ENCODE measurements at regions not wholly inside any gene's neighbourhood (a gene's known extent, or its start where the extent isn't known, plus 50 kb on each side); places are given as distances from the start of the nearest gene placed in this dataset.
A peak's percentile ranks its signal among the peaks of the same experiment; 100 is the strongest.
"Not testable (repeated sequence)": the region's sequence is repeated elsewhere in the genome, so short reads cannot be mapped to it uniquely, and the experiment has no call there.

DNA sequence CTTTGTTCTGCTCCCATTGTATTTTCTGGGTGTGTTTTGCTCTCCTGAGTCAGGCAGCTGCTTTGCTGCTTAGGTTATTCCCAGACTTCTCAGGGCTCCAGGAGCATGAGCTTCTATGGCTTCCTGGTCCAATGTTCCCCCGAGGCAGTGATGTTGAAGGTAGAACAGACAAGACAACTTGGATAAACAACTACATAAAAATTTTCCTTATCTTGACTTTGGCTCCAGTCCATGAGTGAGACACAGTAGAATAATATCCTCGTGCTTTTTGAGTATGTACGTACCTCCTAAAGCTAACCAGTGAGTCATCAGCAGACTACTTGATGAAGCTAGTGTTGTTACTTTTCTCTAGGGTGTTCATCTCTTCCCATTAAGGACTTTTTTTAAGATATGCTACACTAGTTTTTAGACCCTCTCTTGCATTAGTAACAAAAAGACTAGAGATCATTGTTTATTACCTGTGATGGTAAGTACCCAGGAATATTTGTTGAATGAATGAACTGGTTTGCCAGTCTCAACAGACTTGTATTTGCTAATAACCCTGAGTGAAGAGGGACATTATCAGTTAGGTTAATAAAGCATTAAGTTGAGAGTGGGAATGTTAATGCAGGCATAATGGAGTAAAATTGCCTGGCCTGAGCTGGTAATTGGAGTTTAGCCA lies 131.9 kb downstream of the FHIP1A start:
- peak; percentile 88 to 95 for DNase-seq (ENCODE audit: low read depth in 2 of 2)
- TF ChIP-seq, protein P1, sequence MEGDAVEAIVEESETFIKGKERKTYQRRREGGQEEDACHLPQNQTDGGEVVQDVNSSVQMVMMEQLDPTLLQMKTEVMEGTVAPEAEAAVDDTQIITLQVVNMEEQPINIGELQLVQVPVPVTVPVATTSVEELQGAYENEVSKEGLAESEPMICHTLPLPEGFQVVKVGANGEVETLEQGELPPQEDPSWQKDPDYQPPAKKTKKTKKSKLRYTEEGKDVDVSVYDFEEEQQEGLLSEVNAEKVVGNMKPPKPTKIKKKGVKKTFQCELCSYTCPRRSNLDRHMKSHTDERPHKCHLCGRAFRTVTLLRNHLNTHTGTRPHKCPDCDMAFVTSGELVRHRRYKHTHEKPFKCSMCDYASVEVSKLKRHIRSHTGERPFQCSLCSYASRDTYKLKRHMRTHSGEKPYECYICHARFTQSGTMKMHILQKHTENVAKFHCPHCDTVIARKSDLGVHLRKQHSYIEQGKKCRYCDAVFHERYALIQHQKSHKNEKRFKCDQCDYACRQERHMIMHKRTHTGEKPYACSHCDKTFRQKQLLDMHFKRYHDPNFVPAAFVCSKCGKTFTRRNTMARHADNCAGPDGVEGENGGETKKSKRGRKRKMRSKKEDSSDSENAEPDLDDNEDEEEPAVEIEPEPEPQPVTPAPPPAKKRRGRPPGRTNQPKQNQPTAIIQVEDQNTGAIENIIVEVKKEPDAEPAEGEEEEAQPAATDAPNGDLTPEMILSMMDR (IDR thresholded peaks at IDR 0.05; ENCODE audit: low read depth, low read length) = no peak
- H3K4me3 ChIP-seq (replicated peaks in 1 of 2; ENCODE audit: low read depth in 2 of 2, low read length in 2 of 2) = peak overlapping the region in 1 of 2 donors; percentile 16

DNA sequence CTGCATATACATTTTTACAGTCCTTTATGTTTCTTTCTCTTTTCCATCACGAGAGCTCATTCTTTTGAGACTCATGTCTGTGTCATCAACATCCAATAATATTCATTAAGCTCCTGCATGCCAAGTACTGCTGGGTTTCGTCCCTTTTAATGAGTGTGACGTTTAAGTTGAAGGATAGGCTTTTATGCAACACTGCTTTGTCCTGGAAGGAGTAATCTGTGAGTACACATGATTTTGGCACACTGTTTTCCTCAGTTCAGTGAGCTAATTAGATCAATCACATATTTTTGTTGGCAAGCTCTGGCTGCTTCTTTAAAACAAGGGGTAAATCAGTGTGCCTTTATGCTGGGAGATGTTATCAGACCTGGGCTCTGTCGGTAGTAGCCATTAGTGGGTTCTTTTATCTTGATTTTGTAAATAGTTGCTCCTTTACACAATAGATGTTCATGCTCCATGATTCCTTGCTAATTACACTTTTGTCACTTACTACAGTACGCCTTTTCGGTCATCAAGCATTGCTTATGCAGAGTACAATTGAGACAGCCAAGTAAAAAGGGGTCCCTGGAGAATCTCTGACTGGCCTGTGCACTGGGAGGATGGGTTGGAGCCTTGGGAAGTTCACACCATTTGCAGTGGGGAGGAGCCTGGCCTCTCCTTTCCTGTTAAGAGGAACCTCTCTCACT lies 132.6 kb downstream of the FHIP1A start:
- TF ChIP-seq, protein P1 (IDR thresholded peaks at IDR 0.05; ENCODE audit: low read depth, low read length) = no peak
- peak; percentile 78 to 86 for DNase-seq (ENCODE audit: low read depth in 2 of 2)
- peak overlapping the region in 1 of 2 donors; percentile 16 for H3K4me3 ChIP-seq (replicated peaks in 1 of 2; ENCODE audit: low read depth in 2 of 2, low read length in 2 of 2)

DNA sequence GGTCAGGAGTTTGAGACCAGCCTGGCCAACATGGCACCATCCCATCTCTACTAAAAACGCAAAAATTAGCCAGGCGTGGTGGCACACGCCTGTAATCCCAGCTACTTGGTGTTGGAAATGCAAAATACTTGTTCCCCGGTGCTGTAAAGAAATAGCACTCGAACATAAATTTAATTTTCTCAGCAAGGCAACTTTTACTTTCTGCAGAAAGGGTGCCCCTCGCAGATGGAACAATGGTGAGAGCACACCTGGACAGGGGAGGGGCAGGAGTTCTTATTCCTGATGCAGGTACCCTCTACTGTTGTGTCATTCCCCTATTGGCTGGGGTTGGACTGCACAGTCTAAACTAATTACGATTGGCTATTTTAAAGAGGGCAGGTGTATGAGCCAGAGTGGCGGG lies 139.7 kb downstream of the FHIP1A start:
- DNase-seq (ENCODE audit: low read depth in 2 of 2) = no peak
- H3K4me3 ChIP-seq (replicated peaks in 1 of 2; ENCODE audit: low read depth in 2 of 2, low read length in 2 of 2) = no peak overlapping the region
- TF ChIP-seq, protein P1 (IDR thresholded peaks at IDR 0.05; ENCODE audit: low read depth, low read length) = no peak

DNA sequence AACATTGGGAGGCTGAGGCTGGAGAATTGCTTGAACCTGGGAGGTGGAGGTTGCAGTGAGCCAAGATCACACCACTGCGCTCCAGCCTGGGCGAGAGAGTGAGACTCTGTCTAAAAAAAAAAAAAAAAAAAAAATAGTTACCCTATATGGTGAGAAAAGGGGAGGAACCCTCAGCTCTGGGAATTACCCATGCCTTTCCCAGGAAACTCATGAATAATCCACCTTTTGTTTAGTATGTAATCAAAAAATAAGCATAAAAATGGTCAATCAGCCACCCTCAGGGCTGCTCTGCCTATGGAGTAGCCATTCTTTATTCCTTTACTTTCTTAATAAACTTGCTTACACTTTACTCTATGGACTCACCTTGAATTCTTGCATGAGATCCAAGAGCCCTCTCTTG lies 140.4 kb downstream of the FHIP1A start:
- DNase-seq (ENCODE audit: low read depth in 2 of 2); H3K4me3 ChIP-seq (replicated peaks in 1 of 2; ENCODE audit: low read depth in 2 of 2, low read length in 2 of 2): not testable (repeated sequence)

DNA sequence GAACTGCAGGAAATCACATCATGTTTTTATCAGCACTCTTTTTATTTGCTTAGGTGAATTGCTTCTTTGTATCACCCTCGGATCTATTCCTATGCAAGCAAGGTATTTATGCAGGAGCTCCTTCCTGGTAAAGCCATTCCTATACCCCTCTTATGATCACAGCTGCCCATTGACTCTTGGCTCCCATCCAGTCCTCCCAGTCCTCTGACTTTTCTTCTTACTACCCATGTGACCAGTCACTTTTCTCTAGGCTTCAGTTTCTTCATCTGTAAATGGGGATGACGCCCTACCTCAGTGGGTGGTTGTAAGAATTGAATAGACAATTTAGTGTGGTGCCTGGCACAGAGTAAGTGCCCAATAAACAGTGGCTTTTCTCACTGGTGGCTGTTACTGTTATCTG lies 144.9 kb downstream of the FHIP1A start:
- no peak for DNase-seq (ENCODE audit: low read depth in 2 of 2)
- no peak overlapping the region for H3K4me3 ChIP-seq (replicated peaks in 1 of 2; ENCODE audit: low read depth in 2 of 2, low read length in 2 of 2)
- TF ChIP-seq, protein P1 (IDR thresholded peaks at IDR 0.05; ENCODE audit: low read depth, low read length) = no peak

DNA sequence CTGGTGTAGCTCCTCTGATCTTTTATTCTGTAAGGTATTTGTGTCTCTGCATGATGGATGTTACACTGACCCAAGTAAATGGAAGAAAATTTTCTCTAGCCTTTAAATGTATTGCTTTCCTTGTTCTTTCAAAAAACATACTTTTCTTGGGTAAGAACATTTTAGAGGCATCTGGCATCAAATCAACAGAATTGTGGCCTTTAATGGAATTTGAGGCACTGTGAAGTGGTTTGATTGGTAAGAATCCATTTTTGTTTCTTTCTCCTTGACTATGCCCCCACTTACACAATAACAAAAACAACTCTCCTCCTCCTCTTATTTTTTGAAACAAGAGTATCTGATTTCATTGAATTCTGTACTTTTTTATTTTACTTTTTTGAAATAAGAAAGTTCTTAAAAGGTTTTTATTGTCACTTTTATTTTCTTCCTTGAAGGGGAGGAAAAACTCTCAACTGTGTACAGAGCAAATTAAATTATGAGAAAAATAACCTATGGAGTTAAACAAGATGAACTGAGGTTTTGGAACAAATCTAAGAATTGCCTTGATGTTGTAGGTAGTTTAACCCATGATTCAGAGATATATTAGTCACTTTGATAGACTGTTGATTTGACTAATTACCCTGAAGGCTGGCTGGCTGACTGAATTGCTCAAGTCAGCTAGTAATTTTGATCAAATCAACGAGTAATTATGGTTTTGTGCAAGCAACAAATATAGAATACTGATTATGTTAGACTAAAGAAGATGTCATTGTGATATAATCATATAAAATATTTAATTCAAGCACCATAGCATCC lies 146.4 kb downstream of the FHIP1A start:
- DNase-seq (ENCODE audit: low read depth in 2 of 2) = no peak
- TF ChIP-seq, protein P1 (IDR thresholded peaks at IDR 0.05; ENCODE audit: low read depth, low read length) = no peak
- H3K4me3 ChIP-seq (replicated peaks in 1 of 2; ENCODE audit: low read depth in 2 of 2, low read length in 2 of 2) = no peak overlapping the region

DNA sequence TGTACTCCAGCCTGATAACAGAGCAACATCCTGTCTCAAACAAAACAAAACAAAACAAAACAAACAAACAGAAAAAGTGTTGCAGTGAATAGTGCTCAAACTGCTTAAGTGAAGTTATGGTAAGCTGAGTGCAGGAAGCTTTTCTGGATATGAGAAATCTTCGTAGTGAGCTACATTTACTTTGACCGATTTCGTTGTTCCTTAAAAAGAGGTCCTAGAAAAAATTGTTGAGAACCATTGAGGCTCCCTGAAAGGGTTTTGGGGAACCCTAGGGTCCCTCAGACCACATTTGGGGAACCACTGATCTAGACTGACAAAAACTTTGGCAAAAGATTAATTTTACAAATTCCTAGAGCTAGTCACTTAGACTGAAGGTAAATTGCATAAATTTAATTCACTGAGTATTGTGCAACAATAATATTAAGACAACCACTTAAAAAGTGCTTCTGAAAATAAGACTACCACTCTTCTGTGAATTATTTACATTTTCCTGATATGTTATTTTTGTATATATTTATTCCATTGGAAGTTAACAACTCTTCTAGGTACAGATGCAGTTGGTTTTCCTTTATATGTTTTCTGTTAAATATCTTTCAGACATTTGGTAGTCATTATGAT lies 149.6 kb downstream of the FHIP1A start:
- H3K4me3 ChIP-seq (replicated peaks in 1 of 2; ENCODE audit: low read depth in 2 of 2, low read length in 2 of 2) = no peak overlapping the region
- no peak for DNase-seq (ENCODE audit: low read depth in 2 of 2)
- TF ChIP-seq, protein P1 (IDR thresholded peaks at IDR 0.05; ENCODE audit: low read depth, low read length) = no peak
